DMS53 treated with DMSO at 0.1 percent for 48 hours (cell line): ENCODE measurements at regions not wholly inside any gene's neighbourhood (a gene's known extent, or its start where the extent isn't known, plus 50 kb on each side); places are given as distances from the start of the nearest gene placed in this dataset.

Experiments used
- DNase-seq: peaks from one replicate; lab custom pipeline; 2025; ENCODE audit not compliant: unreplicated experiment; lab: John Stamatoyannopoulos, UW

DNA sequence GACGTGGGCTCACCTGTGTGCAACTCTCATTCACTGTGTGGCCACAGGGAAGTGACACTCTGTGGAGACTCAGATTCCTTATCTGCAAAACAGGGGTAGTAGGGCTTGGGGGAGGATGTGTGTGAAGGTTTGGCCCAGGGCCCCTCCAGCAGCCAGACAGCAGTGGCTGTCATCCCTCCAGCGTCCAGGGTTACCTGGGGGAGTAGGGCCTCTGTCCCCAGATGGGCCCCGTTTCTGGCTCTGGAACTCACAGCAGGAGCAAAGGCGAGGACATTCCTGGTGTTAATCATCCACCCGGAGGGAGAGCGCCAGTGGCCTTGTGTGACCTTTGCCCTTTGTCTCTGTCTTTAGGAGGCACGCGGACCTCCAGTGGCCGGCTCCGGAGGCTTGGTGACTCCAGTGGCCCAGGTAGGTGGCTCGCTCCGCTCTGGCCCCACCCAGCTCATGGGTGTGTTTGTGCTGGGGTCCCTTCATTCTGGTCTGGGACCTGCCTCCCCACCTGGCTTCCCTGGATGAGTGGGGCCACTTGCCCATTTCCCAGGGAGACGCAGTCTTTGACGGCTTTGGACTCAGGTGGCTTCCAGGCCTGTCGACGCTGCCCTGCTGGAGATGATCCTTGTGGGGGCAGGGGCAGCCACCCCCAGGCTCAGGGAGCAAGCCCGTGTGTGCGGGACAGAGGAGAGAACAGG lies 166.2 kb downstream of the SEC14L1 start:
- no peak for DNase-seq

DNA sequence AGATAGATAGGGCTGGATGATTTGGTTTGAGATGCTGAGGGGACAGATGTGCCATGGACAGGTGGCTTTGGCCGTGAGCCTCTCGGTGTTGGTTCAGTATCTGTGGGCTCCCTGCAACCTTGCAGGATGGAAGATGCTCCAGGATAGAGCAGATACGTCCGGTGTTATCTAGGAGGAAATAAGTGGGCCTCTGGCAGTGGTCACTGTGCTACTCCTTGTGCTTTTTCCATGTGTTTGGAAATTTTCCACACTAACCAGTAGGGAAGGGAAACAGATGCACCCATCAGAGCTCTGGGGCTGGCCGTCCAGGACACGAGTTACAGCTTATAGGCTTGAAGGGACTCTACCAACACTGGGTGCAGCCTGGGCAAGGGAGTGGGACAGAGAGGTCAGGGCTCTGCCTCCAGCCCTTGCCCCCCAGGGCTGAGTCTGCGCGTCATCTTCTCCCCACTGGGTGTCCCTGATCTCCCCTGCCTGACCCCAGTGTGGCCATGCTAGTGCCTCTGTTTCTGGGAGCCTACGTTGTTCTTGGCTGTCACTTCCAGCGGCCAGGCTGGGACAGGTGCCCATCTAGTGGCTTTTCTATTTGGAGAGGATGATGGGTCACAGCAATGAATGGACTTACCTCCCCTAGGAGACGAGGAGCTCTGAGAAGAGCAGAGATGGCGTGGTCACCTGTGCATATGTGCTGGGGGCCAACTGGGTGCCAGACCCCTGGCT lies 166.9 kb downstream of the SEC14L1 start:
- no peak for DNase-seq

DNA sequence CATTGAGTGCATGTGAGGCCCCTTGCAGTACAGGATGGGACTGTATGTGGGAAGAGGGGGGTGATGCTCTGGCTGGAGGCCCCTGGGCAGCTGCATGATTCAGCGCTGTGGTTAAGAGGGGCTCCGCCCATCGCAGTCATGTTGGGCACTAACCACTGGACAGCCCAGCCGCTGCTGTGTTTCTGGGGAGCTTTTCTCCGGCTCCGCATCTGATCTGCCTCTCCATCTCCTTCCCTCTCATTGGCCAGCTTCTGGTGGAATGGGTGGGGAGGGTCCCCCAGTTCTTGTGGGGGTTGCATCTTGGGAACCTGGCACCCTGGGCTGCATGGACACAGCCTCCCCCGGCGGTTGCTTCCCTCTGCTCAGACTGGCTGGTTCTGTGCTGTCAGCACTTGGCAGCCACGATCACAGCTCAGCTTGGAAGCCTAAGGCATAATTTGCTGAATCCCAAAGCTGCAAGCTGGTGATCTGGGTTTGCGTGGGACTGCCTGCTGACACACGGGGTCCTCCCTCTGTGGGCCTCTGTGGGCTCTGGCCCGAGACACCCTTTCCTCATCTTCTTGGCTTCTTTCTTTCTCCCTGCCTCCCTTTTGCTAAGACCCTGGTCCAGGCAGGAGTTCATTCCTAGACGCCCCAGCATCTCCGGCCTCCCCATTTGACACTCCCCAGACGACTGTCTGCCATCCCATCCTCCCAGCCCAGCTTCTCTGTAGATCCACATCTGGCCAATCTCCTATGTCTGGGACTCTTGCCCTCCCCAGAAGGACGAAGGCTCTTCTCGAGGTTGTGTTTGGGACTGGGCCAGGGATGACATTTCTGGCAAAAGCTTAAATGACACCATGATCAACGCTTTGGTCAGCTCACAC lies 168.3 kb downstream of the SEC14L1 start:
- no peak for DNase-seq

DNA sequence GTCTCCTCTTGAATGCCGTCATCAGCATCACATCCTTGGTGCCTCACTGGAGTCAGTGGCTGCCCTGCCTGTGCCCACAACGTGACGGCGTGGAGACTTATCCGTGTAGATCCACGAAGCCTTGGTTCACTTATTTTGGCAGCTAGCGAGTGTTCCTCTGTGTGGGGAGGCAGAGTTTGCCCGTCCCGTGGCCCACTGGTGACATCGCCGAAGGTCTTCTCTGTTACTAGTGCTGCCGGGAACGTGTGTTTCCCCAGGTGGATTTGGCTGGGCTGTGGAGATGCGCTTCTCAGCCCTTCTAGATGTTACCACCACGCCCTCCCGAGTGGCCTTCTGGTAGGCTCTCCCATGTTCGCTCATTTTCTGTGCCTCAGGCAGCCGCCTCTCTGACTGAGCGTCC lies 169.6 kb downstream of the SEC14L1 start:
- DNase-seq, result no peak

DNA sequence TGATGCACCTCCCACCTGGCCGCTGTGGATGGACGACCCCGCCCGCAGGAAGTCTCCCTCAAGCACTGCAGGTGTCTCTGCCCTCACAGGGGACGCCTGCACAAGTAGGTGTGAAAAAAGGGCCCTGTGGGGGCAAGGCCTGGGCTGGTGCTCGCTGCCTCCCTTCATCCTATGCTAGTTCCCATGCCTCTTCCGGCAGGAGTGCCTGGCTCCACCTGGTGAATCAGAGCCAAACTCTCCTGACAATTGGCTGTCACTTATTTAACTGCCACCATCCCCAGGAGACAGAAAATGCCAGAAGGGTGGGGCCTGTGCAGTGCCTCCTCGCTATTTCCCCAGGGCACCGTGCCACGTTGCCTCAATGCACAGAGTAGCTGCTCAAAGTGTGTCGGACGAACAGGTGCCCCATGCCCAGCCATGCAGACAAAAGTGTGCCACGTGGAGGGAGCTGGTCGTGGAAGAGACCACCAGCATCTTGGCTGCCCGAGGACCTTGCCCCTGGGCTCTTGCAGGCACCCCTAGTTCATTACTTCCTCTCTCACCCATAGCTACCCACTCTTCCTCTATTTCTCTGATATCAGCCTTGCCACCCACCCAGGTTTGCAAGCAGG lies 170.7 kb downstream of the SEC14L1 start:
- DNase-seq, result no peak

DNA sequence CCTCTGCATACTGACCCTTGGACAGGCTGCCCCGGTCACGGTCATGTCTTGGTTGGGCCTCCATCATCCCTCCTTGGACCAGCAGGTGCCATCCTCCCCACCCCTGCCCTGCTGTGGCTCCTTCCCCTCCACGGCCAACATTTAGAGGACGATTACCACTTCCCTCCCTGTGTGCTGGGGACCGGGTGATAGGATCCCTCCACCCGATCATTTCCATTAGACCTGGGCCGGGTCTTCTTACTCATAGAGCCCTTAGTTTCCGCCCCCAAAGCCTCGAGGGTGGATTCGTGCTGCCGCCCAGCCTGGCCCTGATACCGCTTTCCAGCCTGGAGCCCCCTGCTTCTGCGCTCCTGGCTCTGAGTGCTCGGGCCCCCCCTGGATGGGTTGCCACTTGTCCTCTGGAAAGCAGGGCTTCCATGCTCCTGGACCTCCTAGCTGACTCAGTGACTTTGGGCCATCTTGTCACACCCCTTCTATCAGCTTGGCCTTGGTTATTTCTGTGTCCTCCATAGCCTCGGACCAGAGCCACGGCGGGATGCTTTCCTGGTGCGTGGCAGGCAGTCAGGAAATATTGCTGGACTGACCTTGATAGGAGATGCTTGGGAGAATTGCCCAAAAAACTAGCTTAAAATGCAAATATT lies 171.4 kb downstream of the SEC14L1 start:
- DNase-seq, result no peak

DNA sequence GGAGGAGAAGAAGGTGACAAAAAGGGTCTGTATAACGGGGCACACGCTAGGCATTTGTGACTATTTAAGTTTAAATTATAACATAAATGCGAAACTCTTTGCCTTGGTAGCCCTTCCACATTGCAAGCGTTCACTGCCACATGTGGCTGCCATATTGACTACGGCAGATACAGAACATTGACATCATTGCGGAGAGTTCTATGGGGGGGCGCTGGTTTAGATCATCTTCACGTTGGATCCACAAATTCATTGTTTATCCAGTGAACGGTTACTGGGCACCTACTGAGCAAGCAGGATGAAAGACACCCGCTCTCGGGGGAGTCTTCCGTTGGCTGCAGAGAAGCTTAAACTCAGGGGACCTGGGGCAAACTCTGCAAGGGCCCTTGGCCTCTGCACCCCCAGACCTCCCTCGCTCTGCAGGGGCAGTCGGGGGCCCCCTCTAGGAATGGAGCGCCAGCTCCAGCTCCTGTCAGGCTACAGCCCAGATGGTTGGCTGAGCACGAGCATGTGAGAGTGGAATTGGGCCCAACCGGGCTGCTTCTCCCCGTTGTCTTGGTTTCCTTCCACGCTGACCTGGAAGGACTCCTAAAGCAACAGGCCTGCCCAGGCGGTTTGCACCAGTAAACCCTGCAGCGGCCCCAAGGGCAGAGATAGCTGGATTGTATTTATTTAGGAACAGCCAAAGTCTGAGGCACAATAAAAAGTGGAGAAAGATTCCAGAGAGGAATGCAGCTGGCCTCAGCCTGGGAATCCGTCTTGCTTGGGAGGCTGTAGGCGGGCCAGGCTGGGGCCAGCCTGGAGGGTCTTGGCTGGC lies 172.2 kb downstream of the SEC14L1 start:
- no peak for DNase-seq

DNA sequence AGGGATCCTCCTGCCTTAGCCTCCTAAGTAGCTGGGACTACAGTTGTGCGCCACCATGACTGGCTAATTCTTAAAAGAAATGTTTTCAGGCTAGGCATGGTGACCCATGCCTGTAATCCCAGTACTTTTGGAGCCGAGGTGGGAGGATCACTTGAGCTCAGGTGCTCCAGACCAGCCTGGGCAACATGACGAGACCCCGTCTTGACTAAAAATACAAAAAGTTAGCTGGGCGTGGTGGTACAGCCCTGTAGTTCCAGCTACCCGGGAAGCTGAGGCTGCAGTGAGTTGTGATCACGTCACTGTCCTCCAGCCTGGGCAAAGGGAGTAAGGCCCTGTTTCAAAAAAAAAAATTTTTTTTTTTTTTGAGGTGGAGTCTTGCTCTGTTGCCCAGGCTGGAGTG lies 173.1 kb downstream of the SEC14L1 start:
- DNase-seq, result no peak

DNA sequence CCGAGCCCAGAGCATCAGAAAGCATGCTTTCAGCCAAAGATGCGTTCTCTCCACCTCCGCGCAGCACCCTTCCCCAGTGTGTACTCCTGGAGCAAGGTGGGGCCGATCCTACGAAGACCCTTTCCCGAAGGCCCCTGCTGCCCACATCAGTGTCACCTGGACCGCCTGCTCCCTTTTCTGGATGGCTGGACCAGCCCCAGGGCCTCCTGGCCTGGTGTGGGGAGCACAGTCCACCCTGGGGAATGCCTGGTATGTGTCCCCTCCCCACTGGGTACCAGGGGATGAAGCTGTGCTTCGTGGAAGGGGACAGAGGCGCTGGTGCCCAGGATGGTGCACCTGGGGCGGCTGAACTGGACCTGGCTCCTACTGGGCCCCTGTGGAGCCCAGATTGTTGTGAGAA lies 173.8 kb downstream of the SEC14L1 start:
- no peak for DNase-seq

DNA sequence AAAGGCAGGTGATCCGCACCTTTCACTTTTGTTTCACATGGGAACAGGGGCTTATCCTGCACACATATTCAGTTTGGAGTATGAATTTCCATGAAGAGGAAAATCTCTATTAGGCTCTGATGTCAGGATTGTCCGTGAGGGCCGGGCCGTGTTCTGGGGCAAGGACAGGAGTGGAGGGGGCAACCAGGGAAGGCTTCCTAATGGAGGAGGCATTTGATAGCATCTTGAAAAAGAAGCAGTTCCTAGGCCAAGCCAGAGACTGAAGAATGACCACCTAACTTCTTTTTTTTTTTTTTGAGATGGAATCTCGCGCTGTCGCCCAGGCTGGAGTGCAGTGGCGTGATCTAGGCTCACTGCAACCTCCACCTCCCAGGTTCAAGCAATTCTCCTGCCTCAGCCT lies 174.2 kb downstream of the SEC14L1 start:
- no peak for DNase-seq

DNA sequence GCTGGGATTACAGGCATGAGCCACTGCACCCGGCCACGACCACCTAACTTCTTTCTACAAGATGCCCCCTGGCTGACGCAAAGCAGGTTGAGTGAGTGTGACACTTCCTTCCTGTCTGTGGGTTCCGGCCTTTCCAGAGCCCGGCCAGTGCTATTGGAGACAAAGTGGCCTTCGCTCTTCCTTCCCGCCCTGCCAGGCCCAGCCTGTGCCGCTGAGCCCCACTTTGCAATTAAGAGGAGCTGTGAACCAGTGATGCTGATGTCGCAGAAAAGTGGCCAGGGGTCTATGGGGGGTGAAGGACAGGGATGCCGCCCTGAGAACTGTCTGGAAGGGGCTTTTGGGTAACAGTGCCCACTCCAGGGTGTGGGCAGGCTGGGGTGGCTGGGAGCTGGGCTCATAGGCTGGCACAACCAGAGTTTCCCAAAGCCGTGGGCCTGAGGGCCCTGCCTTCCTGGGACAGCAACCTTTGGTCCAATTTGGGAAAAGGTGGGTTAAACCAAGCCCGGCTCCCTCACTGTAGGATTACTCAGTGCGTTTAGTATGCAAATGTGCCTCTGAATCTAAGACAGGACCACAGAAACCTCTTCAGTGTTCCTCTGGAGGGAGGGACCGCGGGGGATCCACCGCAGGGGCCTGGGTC lies 174.9 kb downstream of the SEC14L1 start:
- no peak for DNase-seq

DNA sequence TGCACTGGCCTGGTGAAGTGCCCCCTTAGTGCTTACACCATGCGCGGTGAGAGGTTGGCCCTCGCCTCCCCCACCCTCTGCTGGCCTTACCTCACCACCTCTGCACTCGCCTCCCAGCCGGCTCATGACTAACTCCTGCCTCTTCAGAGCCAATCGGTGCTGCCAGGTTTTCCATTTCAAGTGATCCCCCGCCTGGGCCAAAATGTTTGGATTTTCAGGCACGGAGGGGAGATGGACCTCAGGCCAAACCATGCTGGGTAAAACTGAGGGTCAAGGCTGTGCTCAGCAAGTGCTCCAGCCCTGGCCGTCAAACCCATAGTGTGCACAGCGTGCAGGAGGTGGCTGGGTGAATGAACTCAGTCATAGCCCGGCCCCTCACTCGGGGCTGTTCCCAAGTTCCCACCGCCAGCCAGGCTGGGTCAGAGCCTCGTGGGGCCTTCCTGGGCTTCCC lies 175.4 kb downstream of the SEC14L1 start:
- no peak for DNase-seq

DNA sequence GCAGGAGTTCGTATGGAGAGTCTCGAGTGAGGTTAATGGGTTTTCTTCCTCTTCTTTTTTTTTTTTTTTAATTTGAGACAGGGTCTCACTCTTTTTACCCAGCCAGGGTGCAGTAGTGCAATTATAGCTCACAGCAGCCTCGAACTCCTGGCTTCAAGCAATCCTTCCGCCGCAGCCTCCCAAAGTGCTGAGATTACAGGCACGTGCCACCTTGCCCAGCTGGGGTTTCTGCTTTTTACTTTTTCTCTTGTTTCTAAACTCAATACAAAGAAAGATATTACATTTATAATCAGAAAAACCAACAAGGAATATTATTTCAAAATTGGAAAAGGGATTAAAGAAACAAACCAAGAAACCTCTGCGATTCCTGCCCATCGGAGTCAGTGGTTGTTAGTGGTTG lies 175.9 kb downstream of the SEC14L1 start:
- no peak for DNase-seq

DNA sequence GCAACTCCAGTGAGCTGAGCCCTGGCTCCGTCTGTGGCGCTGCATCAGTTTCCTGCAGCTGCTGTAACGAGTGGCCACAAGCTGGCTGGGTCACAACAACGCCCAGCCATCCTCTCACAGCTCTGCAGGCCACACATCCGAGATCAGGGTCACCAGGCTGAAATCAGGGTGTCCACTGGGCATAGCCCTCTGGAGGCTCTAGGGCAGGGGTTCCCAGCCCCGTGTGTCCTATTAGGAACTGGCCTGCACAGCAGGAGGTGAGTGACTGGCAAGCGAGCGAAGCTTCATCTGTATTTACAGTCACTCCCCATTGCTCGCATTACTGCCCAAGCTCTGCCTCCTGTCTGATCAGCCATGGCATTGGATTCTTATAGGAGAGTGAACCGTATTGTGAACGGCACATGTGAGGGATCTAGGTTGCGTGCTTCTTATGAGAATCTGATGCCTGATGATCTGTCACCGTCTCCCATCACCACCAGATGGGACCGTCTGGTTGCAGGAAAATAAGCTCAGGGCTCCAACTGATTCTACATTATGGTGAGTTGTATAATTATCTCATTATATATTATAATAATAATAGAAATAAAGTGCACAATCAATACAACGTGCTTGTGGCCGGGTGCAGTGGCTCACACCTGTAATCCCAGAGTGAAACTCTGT lies 176.5 kb downstream of the SEC14L1 start:
- no peak for DNase-seq

DNA sequence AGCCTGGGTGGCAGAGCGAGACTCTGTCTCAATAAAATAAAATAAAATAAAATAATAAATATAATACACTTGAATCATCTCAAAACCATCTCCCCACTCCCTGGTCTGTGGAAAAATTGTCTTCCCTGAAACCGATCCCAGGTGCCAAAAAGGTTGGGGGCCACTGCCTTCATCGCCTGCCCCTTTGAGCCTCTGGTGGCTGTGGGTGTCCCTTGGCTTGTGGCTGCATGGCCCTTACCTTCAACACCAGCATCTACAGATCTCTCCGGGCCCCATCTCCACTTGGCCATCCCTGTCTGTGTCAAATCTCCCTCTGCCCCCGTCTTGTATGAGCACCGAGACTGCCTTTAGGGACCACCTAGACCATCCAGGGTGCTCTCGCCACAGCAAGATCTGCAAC lies 177.3 kb downstream of the SEC14L1 start:
- DNase-seq, result no peak

DNA sequence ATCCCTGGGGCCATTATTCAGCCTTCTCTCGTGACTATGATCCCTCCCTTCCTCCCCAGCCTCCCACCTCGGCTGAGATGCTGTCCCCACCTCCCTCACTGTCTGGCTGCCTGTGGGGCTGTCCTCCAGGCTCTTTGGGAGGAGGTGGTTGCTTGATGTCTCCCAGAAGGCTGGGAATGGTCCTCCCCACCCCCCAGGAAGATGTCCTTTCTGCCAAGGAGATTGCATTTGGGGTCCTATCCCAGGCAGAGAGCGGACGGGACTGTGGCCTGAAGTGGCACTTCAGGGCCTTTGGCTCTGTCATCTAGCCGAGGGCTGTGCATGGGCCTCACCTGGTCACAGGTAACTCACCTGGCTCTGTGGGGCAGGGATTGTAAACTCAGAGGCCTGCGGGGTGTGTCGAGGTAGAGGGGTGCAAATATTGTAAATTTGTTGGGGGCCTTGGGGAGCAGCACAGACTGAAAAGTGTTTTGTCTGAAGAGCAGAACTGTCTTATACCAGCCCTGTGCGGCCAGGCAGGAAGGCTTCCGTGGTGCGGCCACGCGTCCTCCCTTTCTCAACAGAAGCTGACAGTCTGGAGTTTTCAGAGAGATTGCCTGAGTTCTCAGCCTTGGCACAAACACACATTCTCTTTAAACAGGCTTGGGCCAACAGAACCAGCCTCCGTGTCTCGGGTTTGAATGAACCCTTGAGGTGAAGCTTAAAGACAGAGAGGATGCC lies 177.9 kb downstream of the SEC14L1 start:
- DNase-seq, result no peak

DNA sequence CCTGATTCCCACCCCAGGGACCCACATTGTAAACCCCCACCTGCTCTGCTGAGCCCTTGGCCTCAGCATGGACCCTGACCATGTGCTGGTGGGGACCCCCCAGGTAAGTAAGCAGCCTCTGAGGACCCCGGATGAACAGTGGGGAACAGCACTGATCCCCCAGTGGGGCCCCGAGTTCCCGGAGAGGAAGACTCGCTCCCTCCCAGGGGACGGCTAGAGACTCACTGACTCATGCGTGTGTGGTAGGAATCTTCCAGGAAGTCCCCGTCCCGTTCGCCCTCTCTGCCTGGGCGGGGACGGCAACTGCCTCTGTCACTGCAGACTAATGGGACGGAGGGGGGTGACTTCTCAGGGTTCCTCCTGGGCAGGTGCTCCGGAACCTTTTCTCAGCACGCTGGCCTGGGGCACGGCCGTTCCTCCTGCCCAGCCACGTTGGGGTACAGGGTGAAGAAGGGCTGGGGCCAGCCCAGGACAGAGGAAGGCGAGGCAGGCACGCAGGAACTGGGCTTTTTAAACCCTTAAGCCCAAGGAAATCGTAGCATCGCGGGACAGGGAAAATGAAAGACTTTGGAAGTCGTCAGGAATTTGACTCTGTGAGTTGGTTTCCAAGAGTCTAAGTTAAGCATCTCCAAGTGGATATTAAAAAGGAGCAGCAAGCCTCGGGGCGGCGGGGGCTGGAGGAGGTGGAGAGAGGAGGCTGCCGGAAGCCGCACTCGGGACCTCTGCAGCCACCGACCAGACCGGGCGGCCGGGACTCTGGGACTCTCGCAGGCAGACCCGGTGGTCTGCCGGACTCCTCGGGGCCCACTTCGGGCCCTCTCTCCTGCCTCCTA lies 178.7 kb downstream of the SEC14L1 start:
- DNase-seq, result no peak

DNA sequence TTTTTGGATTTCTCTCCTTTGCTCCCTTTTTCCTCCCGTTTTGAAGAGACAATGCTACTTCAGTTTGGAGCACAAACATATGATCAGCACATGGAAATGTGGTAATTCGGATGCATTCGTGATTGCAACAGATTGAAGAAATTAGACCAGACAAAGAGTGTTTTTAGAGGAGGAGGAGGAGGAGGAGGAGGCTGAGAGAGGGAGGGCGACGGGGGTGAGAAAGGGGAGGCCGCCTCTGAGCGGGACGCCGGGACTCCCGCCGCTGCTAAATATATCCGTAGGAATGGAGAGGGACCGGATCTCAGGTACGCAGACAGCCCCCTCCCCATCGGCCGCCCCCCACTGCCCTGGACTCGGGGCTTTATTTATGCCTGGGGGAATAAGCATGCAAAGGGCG lies 179.3 kb downstream of the SEC14L1 start:
- no peak for DNase-seq
